Panc1 (cell line): ENCODE measurements at regions not wholly inside any gene's neighbourhood (a gene's known extent, or its start where the extent isn't known, plus 50 kb on each side); places are given as distances from the start of the nearest gene placed in this dataset.

Experiments used
- ATAC-seq: fragments of 200-7000 bp; cut with Tn5 transposase; 2 replicates; pipeline ENCODE4 v1.9.1; 2020; ENCODE audit warnings: mild to moderate bottlenecking, moderate library complexity
- BruUV-seq: library from RNA; stranded (reverse); fragments of 400-500 nt; replicated peaks from 2 replicates; lab custom pipeline; 2021; lab: Mats Ljungman, UMichigan
- CTCF ChIA-PET: fragments of 300-600 bp; sonication (Branson Sonifier 250); formaldehyde crosslinking; loops from one replicate; lab custom pipeline; 2022; ENCODE audit warnings: antibody characterized with exemption; lab: Charles Lee
- POLR2A ChIA-PET: fragments of 300-600 bp; sonication (Branson Sonifier 250); formaldehyde crosslinking; loops from one replicate; lab custom pipeline; 2022; ENCODE audit warnings: antibody characterized with exemption; lab: Charles Lee
- DNase-seq: peaks from one replicate; pipeline ENCODE4 v3.0.0-alpha.2; 2010; ENCODE audit warnings: low read depth, low spot score
- H3K27ac ChIP-seq: 2 replicates; pipeline ENCODE4 v1.5.1; 2011; ENCODE audit warnings: mild to moderate bottlenecking, low read length, inconsistent platforms
- H3K27me3 ChIP-seq: fragments of 200-500 bp; sonication (Bioruptor generic); 2 replicates; pipeline ENCODE4 v1.6.0; 2014; ENCODE audit warnings: low read length, inconsistent platforms; ENCODE audit not compliant: control insufficient read depth, insufficient read depth
- H3K36me3 ChIP-seq: fragments of 200-500 bp; sonication (Bioruptor generic); 2 replicates; pipeline ENCODE4 v1.5.1; 2014; ENCODE audit warnings: inconsistent platforms, mild to moderate bottlenecking, low read length, moderate library complexity; ENCODE audit not compliant: control insufficient read depth, insufficient read depth
- H3K4me1 ChIP-seq: 2 replicates; pipeline ENCODE4 v1.5.1; 2011; ENCODE audit warnings: inconsistent platforms, mild to moderate bottlenecking, low read length, moderate library complexity; ENCODE audit not compliant: control insufficient read depth, insufficient read depth
- H3K4me3 ChIP-seq, 2 experiments: 2 replicates each; pipeline ENCODE4 v1.5.1; 2011 to 2012; ENCODE audit warnings: low read depth in 2 of 2, low read length in 2 of 2, mild to moderate bottlenecking in 2 of 2, inconsistent platforms in 1 of 2, moderate library complexity in 1 of 2
- H3K9me3 ChIP-seq: fragments of 200-500 bp; sonication (Bioruptor generic); 2 replicates; pipeline ENCODE4 v1.5.1; 2014; ENCODE audit warnings: low read depth, mild to moderate bottlenecking, inconsistent platforms, low read length, moderate library complexity; ENCODE audit not compliant: control insufficient read depth, insufficient read depth
- CTCF ChIP-seq: fragments of 450-650 bp; IDR thresholded peaks from 2 replicates; pipeline ENCODE4 v1.5.1; 2017; ENCODE audit warnings: mild to moderate bottlenecking
- POLR2AphosphoS5 ChIP-seq: IDR thresholded peaks from 2 replicates; pipeline ENCODE4 v1.6.1; 2012; ENCODE audit warnings: mild to moderate bottlenecking, low read depth, low read length, moderate library complexity
- REST ChIP-seq, 2 experiments: IDR thresholded peaks; 2 replicates each; pipeline ENCODE4 v1.6.1; 2011 to 2012; ENCODE audit warnings: low read depth in 2 of 2, control low read depth in 1 of 2, low read length in 1 of 2, mild to moderate bottlenecking in 1 of 2, moderate library complexity in 1 of 2; ENCODE audit not compliant: insufficient read depth in 1 of 2
- SIN3A ChIP-seq: IDR thresholded peaks from 2 replicates; pipeline ENCODE4 v1.6.1; 2012; ENCODE audit warnings: low read depth, mild to moderate bottlenecking, low read length, moderate library complexity, borderline replicate concordance; ENCODE audit not compliant: insufficient read depth
- TCF7L2 ChIP-seq: IDR thresholded peaks from 2 replicates; pipeline ENCODE4 v1.6.1; 2011; ENCODE audit warnings: mild to moderate bottlenecking, low read depth, low read length, inconsistent platforms
- in situ Hi-C: cut with HindIII; loops from 2 replicates; pipeline ENCODE4 v1.10.0; 2016; ENCODE audit warnings: low sequenced_read_pairs, low pct_unique_long_range_greater_than_20kb
- intact Hi-C: fragments of 100-400 bp; cut with micrococcal nuclease; formaldehyde crosslinking; loops from one replicate; pipeline ENCODE4 v1.10.0; 2022; ENCODE audit not compliant: unreplicated experiment

- no peak overlapping the region for H3K27ac ChIP-seq
- no peaks in the 10 kb centered on the region for H3K36me3 ChIP-seq
- no peak overlapping the region for H3K4me3 ChIP-seq
- BruUV-seq: no TSS peak
- no peaks in the 10 kb centered on the region for H3K27me3 ChIP-seq
- TF ChIP-seq CTCF (no peak), REST (IDR thresholded peaks at IDR 0.05; ENCODE audit: insufficient read depth in 1 of 2, low read depth in 2 of 2, low read length in 1 of 2) (no peak), POLR2AphosphoS5 (no peak), TCF7L2 (no peak), SIN3A (no peak)
- intact Hi-C loops (no loop called here), in situ Hi-C loops (no loop called here)
- ATAC-seq (no peak), DNase-seq (no peak)
- no peaks in the 10 kb centered on the region for H3K4me1 ChIP-seq
- ChIA-PET CTCF (no interaction called here), POLR2A (no interaction called here)
- H3K9me3 ChIP-seq: no peaks in the 10 kb centered on the region
Measured at GRCh38 chr2:220560192-220560591, 932.8 kb downstream of the SLC4A3 start.

- no peak for DNase-seq
- Histone ChIP-seq H3K27me3 (no peaks in the 10 kb centered on the region), H3K36me3 (no peaks in the 10 kb centered on the region), H3K4me3 (no peak overlapping the region), H3K9me3 (no peaks in the 10 kb centered on the region), H3K27ac (no peak overlapping the region), H3K4me1 (no peaks in the 10 kb centered on the region)
- no peak for TF ChIP-seq SIN3A
- TF ChIP-seq POLR2AphosphoS5: no peak
- TF ChIP-seq TCF7L2: no peak
- no peak for TF ChIP-seq CTCF
- no peak for TF ChIP-seq REST (IDR thresholded peaks at IDR 0.05; ENCODE audit: insufficient read depth in 1 of 2, low read depth in 2 of 2, low read length in 1 of 2)
- no TSS peak for BruUV-seq
- ATAC-seq: no peak
- in situ Hi-C loops (no loop called here), intact Hi-C loops (no loop called here)
- POLR2A ChIA-PET: no interaction called here
- CTCF ChIA-PET: no interaction called here
Measured at GRCh38 chr2:220562375-220563140, 935.1 kb downstream of the SLC4A3 start.
